ENCODE measurements at regions not wholly inside any gene's neighbourhood (a gene's known extent, or its start where the extent isn't known, plus 50 kb on each side); places are given as distances from the start of the nearest gene placed in this dataset.

DNA sequence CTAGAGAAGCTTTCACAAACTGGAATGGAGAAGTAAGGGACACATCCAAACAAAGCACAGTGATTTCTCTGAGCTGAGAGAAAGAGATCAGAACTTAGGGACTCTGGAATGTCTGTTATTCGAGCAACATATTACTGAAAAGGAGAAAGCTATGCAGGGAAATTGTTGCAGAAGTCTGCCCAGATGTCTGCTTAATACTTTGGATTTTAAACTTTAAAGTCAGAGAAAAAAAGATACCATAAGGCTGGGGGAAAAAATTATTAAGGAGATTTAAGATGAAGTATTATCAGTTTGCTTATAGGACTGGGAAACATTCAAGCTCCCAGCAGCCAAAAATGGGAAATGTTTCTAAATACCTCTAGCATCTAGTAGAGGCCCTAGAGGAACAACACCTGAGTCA lies 803.9 kb downstream of the TAF11L14 start:
- no peak overlapping the region for H3K27ac ChIP-seq
- 44 to 59% (median 55%) methylated on average over 1 of the region's 1 CpG for WGBS, 4 donors
- H3K9me3 ChIP-seq (replicated peaks in 1 of 3), result no peaks in the 10 kb centered on the region
- TF ChIP-seq, protein P1, sequence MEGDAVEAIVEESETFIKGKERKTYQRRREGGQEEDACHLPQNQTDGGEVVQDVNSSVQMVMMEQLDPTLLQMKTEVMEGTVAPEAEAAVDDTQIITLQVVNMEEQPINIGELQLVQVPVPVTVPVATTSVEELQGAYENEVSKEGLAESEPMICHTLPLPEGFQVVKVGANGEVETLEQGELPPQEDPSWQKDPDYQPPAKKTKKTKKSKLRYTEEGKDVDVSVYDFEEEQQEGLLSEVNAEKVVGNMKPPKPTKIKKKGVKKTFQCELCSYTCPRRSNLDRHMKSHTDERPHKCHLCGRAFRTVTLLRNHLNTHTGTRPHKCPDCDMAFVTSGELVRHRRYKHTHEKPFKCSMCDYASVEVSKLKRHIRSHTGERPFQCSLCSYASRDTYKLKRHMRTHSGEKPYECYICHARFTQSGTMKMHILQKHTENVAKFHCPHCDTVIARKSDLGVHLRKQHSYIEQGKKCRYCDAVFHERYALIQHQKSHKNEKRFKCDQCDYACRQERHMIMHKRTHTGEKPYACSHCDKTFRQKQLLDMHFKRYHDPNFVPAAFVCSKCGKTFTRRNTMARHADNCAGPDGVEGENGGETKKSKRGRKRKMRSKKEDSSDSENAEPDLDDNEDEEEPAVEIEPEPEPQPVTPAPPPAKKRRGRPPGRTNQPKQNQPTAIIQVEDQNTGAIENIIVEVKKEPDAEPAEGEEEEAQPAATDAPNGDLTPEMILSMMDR (IDR thresholded peaks at IDR 0.05), result no peak
- TF ChIP-seq POLR2A (IDR thresholded peaks at IDR 0.05), result no peak
- intact Hi-C loops (cut with DNase I), result no loop called here
- H3K4me1 ChIP-seq (replicated peaks in 1 of 2), result no peaks in the 10 kb centered on the region
- no peaks in the 10 kb centered on the region for H3K36me3 ChIP-seq (replicated peaks in 1 of 2)
- DNase-seq, result no peak
- H3K27me3 ChIP-seq, result no peaks in the 10 kb centered on the region
- no peak overlapping the region for H3K4me3 ChIP-seq

DNA sequence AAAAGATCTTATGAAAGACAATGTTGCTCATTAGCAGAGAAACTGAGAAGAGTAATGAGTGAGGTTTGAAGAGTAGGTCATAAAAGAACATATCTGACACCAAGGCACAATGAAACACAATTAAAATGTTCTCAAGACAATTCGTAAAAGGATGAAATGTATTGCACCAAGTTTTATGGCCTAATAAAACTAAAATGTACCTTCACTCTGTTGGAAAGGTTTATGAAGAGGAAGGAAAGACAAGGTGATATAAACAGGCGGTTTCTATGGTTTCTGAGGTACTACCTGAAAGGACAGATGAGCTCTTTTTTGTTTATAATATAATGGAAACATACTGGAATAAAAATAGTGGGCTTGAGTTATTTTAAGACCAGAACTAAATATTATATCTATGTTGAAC lies 821.3 kb downstream of the TAF11L14 start:
- DNase-seq, result no peak
- Histone ChIP-seq H3K27ac (no peak overlapping the region), H3K27me3 (no peaks in the 10 kb centered on the region), H3K4me3 (no peak overlapping the region), H3K9me3 (replicated peaks in 1 of 3) (no peaks in the 10 kb centered on the region), H3K36me3 (replicated peaks in 1 of 2) (no peaks in the 10 kb centered on the region), H3K4me1 (replicated peaks in 1 of 2) (no peaks in the 10 kb centered on the region)
- intact Hi-C loops (cut with DNase I), result no loop called here
- TF ChIP-seq, protein P1 (IDR thresholded peaks at IDR 0.05), result no peak
- TF ChIP-seq POLR2A (IDR thresholded peaks at IDR 0.05), result no peak
- WGBS, 4 donors, result 53 to 77% (median 71%) methylated on average over 2 of the region's 2 CpGs

DNA sequence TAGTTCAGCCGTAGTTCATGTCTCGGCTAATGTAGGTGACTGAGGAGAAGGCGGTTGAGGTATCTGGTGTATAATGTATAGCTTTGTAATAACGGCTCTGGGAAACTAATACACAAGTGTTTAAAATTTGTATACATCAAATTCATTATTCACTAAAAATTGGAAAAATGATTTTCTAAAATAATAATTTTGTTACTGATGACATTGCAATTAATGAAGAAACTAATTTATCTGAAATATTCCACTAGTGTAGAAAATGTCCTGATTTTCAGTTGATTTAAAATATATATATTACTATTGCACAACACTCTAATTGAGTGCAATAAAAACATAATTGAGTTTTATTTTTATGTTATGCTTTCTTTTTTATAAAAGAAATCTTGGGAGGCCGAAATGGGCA lies 823.0 kb downstream of the TAF11L14 start:
- DNase-seq, result no peak
- TF ChIP-seq POLR2A (IDR thresholded peaks at IDR 0.05), result no peak
- TF ChIP-seq, protein P1 (IDR thresholded peaks at IDR 0.05), result no peak
- Histone ChIP-seq H3K27ac (no peak overlapping the region), H3K27me3 (no peaks in the 10 kb centered on the region), H3K36me3 (replicated peaks in 1 of 2) (no peaks in the 10 kb centered on the region), H3K4me3 (no peak overlapping the region), H3K4me1 (replicated peaks in 1 of 2) (no peaks in the 10 kb centered on the region), H3K9me3 (replicated peaks in 1 of 3) (no peaks in the 10 kb centered on the region)
- WGBS, 4 donors, result 90 to 92% (median 91%) methylated on average over 5 of the region's 5 CpGs
- intact Hi-C loops (cut with DNase I), result no loop called here

DNA sequence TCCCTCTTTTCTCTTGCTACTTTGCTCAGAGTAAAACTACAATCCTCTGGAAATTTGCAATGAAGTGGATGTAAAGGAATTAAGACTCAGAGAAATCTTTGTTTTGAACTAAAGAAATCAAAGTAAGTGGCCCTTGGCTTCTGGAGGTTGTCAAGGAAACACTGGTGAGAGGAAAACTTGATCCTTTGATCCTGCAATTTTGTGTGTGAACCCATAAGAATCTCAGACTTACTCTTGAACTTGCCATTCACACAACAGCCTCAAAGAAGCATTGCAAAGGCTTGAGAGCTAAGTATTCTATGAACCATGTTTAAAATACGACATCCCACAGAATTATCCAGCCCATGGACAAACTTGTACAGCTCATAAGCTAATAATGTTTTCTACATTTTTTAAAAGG lies 827.5 kb downstream of the TAF11L14 start:
- Histone ChIP-seq H3K4me3 (no peak overlapping the region), H3K27ac (no peak overlapping the region), H3K9me3 (replicated peaks in 1 of 3) (no peaks in the 10 kb centered on the region), H3K27me3 (no peaks in the 10 kb centered on the region), H3K36me3 (replicated peaks in 1 of 2) (no peaks in the 10 kb centered on the region), H3K4me1 (replicated peaks in 1 of 2) (no peaks in the 10 kb centered on the region)
- no peak for TF ChIP-seq POLR2A (IDR thresholded peaks at IDR 0.05)
- TF ChIP-seq, protein P1 (IDR thresholded peaks at IDR 0.05), result no peak
- WGBS, 4 donors, result 70 to 78% (median 72%) methylated on average over 1 of the region's 1 CpG
- intact Hi-C loops (cut with DNase I), result loop anchor here in 1 of 2 donors (10.0 kb wide), 1 partner anchor 243 kb away; no protein-coding TSS in a partner anchor
- DNase-seq, result no peak

Measured in adrenal gland (tissue), 9 donors.